Loucy (cell line): ENCODE measurements at regions not wholly inside any gene's neighbourhood (a gene's known extent, or its start where the extent isn't known, plus 50 kb on each side); places are given as distances from the start of the nearest gene placed in this dataset.

Source experiments
- CTCF ChIP-seq: fragments of 200-600 bp; sonication (generic); conservative IDR thresholded peaks from 2 replicates; pipeline ENCODE4 v1.5.1; 2014; ENCODE audit warnings: mild to moderate bottlenecking, antibody characterized with exemption, low read length
- EZH2phosphoT487 ChIP-seq: fragments of 200-600 bp; IDR thresholded peaks from 2 replicates; pipeline ENCODE4 v1.6.1; 2018; ENCODE audit warnings: antibody characterized with exemption, mild to moderate bottlenecking, moderate library complexity, borderline replicate concordance

- TF ChIP-seq CTCF (no peak), EZH2phosphoT487 (no peak)
Measured at GRCh38 chr13:92976657-92977056, 249.9 kb upstream of the GPC6 start.
